ENCODE measurements at regions not wholly inside any gene's neighbourhood (a gene's known extent, or its start where the extent isn't known, plus 50 kb on each side); places are given as distances from the start of the nearest gene placed in this dataset.
"Not testable (repeated sequence)": the region's sequence is repeated elsewhere in the genome, so short reads cannot be mapped to it uniquely, and the experiment has no call there.

DNA sequence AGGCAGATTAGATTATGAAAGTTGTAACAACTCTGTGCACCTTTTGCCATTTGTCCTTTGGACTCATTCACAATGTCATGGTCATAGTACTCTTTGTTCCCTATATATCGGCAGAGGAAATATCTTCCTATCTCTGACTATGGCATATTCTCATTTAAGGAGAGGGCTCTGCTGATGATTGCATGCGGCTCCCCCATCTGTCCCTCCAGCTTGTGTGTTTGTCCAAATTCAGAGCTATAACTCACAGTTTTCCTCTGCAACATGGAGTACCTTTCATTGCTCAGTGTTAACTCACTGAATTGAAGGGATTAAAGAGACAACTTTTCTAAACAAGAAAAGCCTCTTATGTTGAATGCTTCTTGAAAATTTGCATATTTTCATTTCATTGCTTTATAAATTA is 145.5 kb downstream of the OTUD1 start:
- H3K27ac Mint-ChIP-seq = no peak overlapping the region

GRCh38 chr10:23585186-23585585 is 146.3 kb downstream of the OTUD1 start:
- Mint-ChIP-seq H3K27me3 (no peaks in the 10 kb centered on the region), H3K4me1 (ENCODE audit: low read depth) (no peaks in the 10 kb centered on the region), H3K27ac (no peak overlapping the region), H3K9me3 (ENCODE audit: low read depth) (no peaks in the 10 kb centered on the region), H3K4me3 (no peak overlapping the region), H3K36me3 (no peaks in the 10 kb centered on the region)

More for the DNA sequence above, 145.5 kb downstream of the OTUD1 start:
- Mint-ChIP-seq H3K9me3 (ENCODE audit: low read depth) (no peaks in the 10 kb centered on the region), H3K4me3 (no peak overlapping the region), H3K36me3 (no peaks in the 10 kb centered on the region), H3K27me3 (peaks cover 1% of the 10 kb centered on the region), H3K4me1 (ENCODE audit: low read depth) (no peaks in the 10 kb centered on the region)

DNA sequence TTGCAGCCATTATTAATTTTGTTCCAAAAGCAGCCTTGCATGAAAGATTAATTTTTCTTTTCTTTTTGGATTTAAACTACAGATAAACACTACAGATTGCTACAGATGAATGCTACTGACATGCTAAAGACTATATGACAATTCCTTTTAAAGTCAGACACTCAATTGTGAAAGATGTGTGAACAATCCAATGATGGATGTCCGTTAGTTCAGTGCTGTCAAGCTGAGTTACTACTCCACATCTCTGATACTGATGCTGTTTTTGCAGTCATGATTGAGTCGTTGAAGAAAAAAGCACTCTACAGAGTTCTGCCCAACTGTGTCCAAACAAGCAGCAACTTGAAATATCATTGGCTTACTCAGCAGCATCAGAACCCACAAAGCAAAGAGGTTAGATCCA is 146.8 kb downstream of the OTUD1 start:
- Mint-ChIP-seq H3K4me1 (ENCODE audit: low read depth) (no peaks in the 10 kb centered on the region), H3K9me3 (ENCODE audit: low read depth) (no peaks in the 10 kb centered on the region), H3K27ac (no peak overlapping the region), H3K27me3 (no peaks in the 10 kb centered on the region), H3K36me3 (no peaks in the 10 kb centered on the region), H3K4me3 (no peak overlapping the region)

DNA sequence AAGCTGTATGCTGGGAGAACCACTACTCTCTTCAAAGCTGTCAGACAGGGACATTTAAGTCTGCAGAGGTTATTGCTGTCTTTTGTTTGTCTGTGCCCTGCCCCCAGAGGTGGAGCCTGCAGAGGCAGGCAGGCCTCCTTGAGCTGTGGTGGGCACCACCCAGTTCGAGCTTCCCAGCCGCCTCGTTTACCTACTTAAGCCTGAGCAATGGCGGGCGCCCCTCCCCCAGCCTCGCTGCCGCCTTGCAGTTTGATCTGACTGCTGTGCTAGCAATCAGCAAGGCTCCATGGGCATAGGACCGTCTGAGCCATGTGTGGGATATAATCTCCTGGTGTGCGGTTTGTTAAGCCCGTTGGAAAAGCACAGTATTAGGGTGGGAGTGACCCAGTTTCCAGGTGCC is 156.4 kb downstream of the OTUD1 start:
- H3K36me3 Mint-ChIP-seq; H3K9me3 Mint-ChIP-seq (ENCODE audit: low read depth); H3K4me1 Mint-ChIP-seq (ENCODE audit: low read depth); H3K27ac Mint-ChIP-seq; H3K27me3 Mint-ChIP-seq; H3K4me3 Mint-ChIP-seq: not testable (repeated sequence)

DNA sequence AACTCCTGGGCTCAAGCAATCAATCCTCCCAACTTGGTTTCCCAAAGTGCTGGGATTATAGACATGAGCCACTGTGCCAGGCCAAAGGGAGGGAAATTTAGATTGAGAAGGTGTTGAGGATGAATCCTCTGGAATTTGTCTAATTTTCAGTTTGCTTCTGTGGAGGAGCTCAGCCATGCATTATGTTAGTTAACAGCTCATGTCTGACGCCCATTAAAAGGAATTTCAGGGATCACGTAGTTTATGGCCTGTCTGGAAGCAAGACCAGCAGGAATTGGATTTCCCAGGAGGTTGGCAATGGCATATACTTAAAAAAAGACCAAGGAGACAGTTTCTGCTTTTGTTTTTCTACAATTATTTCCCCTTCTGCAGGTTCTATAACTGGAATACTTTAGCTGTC is 165.7 kb downstream of the OTUD1 start:
- no peaks in the 10 kb centered on the region for H3K9me3 Mint-ChIP-seq (ENCODE audit: low read depth)
- no peaks in the 10 kb centered on the region for H3K36me3 Mint-ChIP-seq
- no peaks in the 10 kb centered on the region for H3K27me3 Mint-ChIP-seq
- no peaks in the 10 kb centered on the region for H3K4me1 Mint-ChIP-seq (ENCODE audit: low read depth)
- no peak overlapping the region for H3K4me3 Mint-ChIP-seq
- H3K27ac Mint-ChIP-seq = no peak overlapping the region

- Mint-ChIP-seq H3K4me3 (no peak overlapping the region), H3K9me3 (ENCODE audit: low read depth) (no peaks in the 10 kb centered on the region), H3K27ac (no peak overlapping the region), H3K4me1 (ENCODE audit: low read depth) (no peaks in the 10 kb centered on the region), H3K36me3 (no peaks in the 10 kb centered on the region), H3K27me3 (no peaks in the 10 kb centered on the region)
These were observed 167.6 kb downstream of the OTUD1 start for GRCh38 chr10:23606456-23606855.

DNA sequence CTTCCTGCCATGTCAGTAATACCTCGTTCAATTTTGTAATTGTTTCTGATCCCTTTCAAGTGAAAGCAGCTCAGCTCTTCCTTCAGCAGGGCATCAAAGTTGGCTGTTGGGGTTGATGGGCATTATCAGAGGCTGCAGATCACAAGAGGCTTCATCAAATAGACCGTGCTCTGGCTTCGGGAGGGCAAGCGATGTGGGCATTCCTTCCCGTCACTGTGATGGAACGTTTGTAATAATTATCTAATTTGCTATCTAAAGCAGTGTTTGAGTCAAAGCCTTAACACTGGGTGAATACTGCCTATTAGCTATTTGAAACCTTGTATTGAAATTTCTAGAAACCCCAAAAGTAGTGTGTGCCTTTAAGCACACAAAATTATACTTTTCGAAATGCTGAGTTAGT is 170.1 kb downstream of the OTUD1 start:
- no peaks in the 10 kb centered on the region for H3K36me3 Mint-ChIP-seq
- no peaks in the 10 kb centered on the region for H3K9me3 Mint-ChIP-seq (ENCODE audit: low read depth)
- no peak overlapping the region for H3K27ac Mint-ChIP-seq
- no peaks in the 10 kb centered on the region for H3K27me3 Mint-ChIP-seq
- H3K4me1 Mint-ChIP-seq (ENCODE audit: low read depth) = no peaks in the 10 kb centered on the region
- no peak overlapping the region for H3K4me3 Mint-ChIP-seq

DNA sequence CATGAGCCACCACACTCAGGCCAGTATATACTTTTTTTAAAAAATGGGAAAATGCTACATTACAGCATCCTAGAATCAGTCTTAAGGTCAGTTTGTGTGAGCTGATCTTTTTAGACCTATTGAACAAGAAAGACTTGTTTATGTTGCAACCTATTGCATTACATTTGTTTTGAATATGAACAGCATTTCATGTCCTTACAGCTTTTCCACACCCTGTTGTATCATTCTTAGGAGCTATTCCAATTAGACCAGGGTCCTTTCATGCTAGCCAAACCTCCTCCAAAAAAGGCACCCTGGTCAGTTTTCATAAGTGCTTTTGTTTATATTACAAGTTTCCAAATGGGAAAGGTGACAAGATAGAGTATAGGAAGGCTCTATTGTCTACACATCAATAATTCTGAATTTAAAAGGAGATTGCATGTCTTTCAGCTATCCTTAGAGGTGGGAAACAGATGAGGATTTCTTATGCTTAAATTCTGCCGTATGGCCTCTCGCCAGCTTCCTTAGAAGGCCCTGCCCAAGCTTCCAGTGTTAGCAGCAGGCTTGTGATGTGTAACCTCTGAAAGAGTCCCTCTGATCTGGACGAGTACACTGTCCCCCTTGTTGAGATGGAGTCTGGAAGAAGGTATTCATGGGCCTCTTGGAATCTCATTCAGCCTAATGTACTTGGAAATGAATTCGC is 171.9 kb downstream of the OTUD1 start:
- Mint-ChIP-seq H3K27ac (no peak overlapping the region), H3K27me3 (no peaks in the 10 kb centered on the region), H3K36me3 (no peaks in the 10 kb centered on the region), H3K4me1 (ENCODE audit: low read depth) (no peaks in the 10 kb centered on the region), H3K4me3 (no peak overlapping the region), H3K9me3 (ENCODE audit: low read depth) (no peaks in the 10 kb centered on the region)

GRCh38 chr10:23611308-23612029 is 172.6 kb downstream of the OTUD1 start:
- Mint-ChIP-seq H3K27me3 (no peaks in the 10 kb centered on the region), H3K4me3 (no peak overlapping the region), H3K4me1 (ENCODE audit: low read depth) (no peaks in the 10 kb centered on the region), H3K36me3 (no peaks in the 10 kb centered on the region), H3K27ac (no peak overlapping the region), H3K9me3 (ENCODE audit: low read depth) (no peaks in the 10 kb centered on the region)

DNA sequence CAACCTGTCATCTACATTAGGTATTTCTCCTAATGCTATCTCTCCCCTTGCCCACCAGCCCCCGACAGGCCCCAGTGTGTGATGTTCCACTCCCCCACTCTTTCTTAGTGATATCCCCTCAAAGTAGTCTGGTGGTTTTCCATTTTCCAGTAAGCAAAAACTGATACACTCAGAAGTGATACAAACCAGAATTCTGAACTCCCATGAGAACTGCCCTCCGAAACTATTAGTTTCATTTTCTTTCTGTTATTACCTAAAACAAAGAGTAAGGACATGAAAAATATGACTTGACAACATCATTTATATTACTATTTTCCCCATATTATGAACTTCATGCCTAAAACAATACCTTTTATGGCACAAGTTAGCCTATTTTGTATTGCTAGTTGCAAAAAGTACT is 175.0 kb downstream of the OTUD1 start:
- Mint-ChIP-seq H3K4me3 (no peak overlapping the region), H3K36me3 (no peaks in the 10 kb centered on the region), H3K9me3 (ENCODE audit: low read depth) (no peaks in the 10 kb centered on the region), H3K27me3 (no peaks in the 10 kb centered on the region), H3K27ac (no peak overlapping the region), H3K4me1 (ENCODE audit: low read depth) (no peaks in the 10 kb centered on the region)

GRCh38 chr10:23614483-23614882 is 175.6 kb downstream of the OTUD1 start:
- no peak overlapping the region for H3K27ac Mint-ChIP-seq
- H3K9me3 Mint-ChIP-seq (ENCODE audit: low read depth) = no peaks in the 10 kb centered on the region
- H3K27me3 Mint-ChIP-seq = no peaks in the 10 kb centered on the region
- no peak overlapping the region for H3K4me3 Mint-ChIP-seq
- no peaks in the 10 kb centered on the region for H3K4me1 Mint-ChIP-seq (ENCODE audit: low read depth)
- H3K36me3 Mint-ChIP-seq = no peaks in the 10 kb centered on the region

DNA sequence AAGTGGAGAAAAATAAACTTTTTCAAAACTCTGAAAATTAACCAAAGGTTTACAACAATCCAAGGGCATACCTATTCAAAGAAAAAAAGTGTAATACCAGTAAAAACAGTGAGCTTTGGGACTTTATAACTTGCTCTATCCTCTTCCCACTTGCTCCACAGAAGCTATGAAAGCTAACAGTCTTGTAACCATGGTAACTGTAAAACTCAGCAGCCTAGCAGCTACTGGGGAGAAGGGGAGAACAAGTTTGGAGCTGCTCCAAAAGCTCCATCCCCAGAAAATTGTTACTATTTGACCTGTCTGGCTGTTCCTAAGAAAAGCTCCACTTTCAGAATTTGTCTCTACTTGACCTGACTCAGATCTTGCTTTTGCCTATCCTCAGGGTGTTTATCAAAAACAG is 191.5 kb downstream of the OTUD1 start:
- no peaks in the 10 kb centered on the region for H3K4me1 Mint-ChIP-seq (ENCODE audit: low read depth)

GRCh38 chr10:23630885-23631284 is 192.0 kb downstream of the OTUD1 start:
- peaks cover 8% of the 10 kb centered on the region for H3K9me3 Mint-ChIP-seq (ENCODE audit: low read depth)
- peaks cover 4% of the 10 kb centered on the region for H3K36me3 Mint-ChIP-seq
- no peaks in the 10 kb centered on the region for H3K4me1 Mint-ChIP-seq (ENCODE audit: low read depth)

More for the DNA sequence above, 191.5 kb downstream of the OTUD1 start:
- Mint-ChIP-seq H3K27me3 (peaks cover 2% of the 10 kb centered on the region), H3K27ac (no peak overlapping the region), H3K36me3 (peaks cover 4% of the 10 kb centered on the region), H3K4me3 (no peak overlapping the region), H3K9me3 (ENCODE audit: low read depth) (peaks cover 8% of the 10 kb centered on the region)

DNA sequence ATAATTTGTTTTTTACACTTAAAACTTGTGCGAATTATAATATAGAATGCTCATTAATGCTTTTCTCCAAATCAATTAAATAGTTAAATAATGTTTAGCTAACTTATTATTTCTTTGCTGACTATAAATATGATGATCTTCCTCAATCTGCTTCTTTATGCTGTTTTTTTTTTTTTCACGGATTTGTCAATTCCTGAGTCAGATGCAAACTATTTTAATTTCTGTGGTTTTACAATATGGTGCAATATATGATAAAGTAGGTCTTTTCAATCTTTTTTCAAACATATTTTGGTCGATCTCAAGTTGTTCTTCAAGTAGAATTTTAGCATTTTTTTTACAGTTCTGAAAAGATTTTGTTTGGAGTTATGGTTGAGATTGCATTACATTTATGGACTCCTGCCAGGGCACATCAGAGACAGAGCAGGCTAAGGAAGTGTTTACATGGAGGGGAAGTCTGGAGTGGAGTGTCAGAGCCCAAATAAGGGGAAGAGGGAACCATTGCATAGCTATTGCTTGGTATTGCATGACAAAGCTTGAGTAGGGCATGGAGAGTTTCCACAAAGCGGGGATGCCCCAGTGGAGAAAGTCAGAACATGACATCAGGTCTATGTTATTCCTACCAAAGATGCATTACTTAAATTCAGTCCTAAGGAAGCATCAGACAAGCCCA is 204.4 kb downstream of the OTUD1 start:
- no peaks in the 10 kb centered on the region for H3K9me3 Mint-ChIP-seq (ENCODE audit: low read depth)
- no peaks in the 10 kb centered on the region for H3K4me1 Mint-ChIP-seq (ENCODE audit: low read depth)
- peaks cover 9% of the 10 kb centered on the region for H3K27me3 Mint-ChIP-seq
- no peak overlapping the region for H3K27ac Mint-ChIP-seq
- no peak overlapping the region for H3K4me3 Mint-ChIP-seq
- no peaks in the 10 kb centered on the region for H3K36me3 Mint-ChIP-seq

More at GRCh38 chr10:23630885-23631284, 192.0 kb downstream of the OTUD1 start:
- peaks cover 2% of the 10 kb centered on the region for H3K27me3 Mint-ChIP-seq
- no peak overlapping the region for H3K27ac Mint-ChIP-seq
- no peak overlapping the region for H3K4me3 Mint-ChIP-seq

DNA sequence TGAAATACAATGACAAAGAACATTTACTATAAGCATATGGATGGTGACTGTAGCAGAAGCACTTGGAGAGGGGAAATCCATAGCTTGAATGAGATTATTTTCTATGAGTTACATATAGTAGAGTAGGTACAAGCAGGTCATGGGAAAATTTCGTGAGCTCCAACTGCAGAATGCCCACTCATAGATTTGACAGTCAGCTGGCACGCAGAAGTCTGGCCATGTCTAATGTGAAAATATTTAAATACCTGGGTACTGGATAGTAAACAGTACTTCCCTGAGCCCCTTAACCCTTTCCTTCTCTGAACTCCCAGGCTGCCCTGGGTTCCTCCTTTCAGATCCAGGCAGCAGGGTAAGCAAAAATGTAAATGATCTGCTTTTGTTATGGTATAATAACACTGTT is 209.7 kb downstream of the OTUD1 start:
- Mint-ChIP-seq H3K9me3 (ENCODE audit: low read depth) (no peaks in the 10 kb centered on the region), H3K4me1 (ENCODE audit: low read depth) (no peaks in the 10 kb centered on the region), H3K4me3 (no peak overlapping the region), H3K27me3 (peaks cover 9% of the 10 kb centered on the region), H3K27ac (no peak overlapping the region), H3K36me3 (no peaks in the 10 kb centered on the region)
